Peyer's patch (tissue), 4 donors: ENCODE measurements at regions not wholly inside any gene's neighbourhood (a gene's known extent, or its start where the extent isn't known, plus 50 kb on each side); places are given as distances from the start of the nearest gene placed in this dataset.

Experiments used
- DNase-seq, 3 donors: peaks; one replicate each; pipeline ENCODE4 v3.0.0-alpha.2; 2017 to 2019
- H3K27ac ChIP-seq, 4 donors: fragments of 200-600 bp; sonication (generic); one replicate each; pipeline ENCODE4 v1.5.1; 2016 to 2019
- H3K27me3 ChIP-seq, 2 donors: fragments of 200-600 bp; sonication (generic); one replicate each; pipeline ENCODE4 v1.5.1; 2019
- H3K36me3 ChIP-seq, 3 donors: fragments of 200-600 bp; sonication (generic); one replicate each; pipeline ENCODE4 v1.5.1; 2016 to 2019
- H3K4me1 ChIP-seq, 4 donors: fragments of 200-600 bp; sonication (generic); one replicate each; pipeline ENCODE4 v1.5.1; 2016 to 2019
- H3K4me3 ChIP-seq, 4 donors: fragments of 200-600 bp; sonication (generic); 1 replicate in 3 of 4; 2 replicates in 1 of 4; pipeline ENCODE4 v1.5.1; 2016 to 2019; ENCODE audit warnings: mild to moderate bottlenecking in 1 of 4
- H3K9me3 ChIP-seq, 4 donors: fragments of 200-600 bp; sonication (generic); one replicate each; pipeline ENCODE4 v1.5.1; 2016 to 2019; ENCODE audit warnings: mild to moderate bottlenecking in 1 of 4
- POLR2A ChIP-seq, 2 donors: fragments of 450-650 bp; IDR thresholded peaks; one replicate each; pipeline ENCODE4 v1.5.1; 2017; ENCODE audit warnings: antibody characterized with exemption in 2 of 2, mild to moderate bottlenecking in 2 of 2, moderate library complexity in 2 of 2
- TF ChIP-seq, protein P1 (sequence below), 6 experiments: fragments of 450-650 bp in 4 of 6; fragments of 200-600 bp in 2 of 6; sonication (generic) in 1 of 6; IDR thresholded peaks; one replicate each; pipeline ENCODE4 v1.5.1; 2017 to 2019; ENCODE audit warnings: antibody characterized with exemption in 6 of 6, mild to moderate bottlenecking in 3 of 6, moderate library complexity in 1 of 6

DNA sequence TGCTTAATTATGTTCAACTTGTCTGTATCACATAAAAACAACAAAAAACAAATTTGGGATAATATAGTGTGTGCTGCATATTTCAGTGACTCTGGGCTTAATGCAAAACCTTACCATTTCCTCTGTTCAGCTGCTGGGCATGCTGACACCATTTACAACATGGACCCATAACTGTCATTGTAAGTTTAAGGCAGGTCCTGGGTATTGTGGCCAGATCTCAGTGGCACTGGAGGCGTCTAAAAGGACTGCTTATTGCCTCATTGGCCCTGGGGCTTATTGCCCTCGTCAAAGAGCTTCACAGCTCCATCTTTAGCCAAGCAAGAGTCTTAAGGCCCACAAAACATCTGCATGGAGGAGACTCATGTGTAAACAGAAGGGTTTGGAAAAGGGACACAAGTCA, 390.2 kb downstream of the NR2F2 start:
- no peaks in the 10 kb centered on the region for H3K9me3 ChIP-seq
- no peaks in the 10 kb centered on the region for H3K4me1 ChIP-seq
- no peaks in the 10 kb centered on the region for H3K27me3 ChIP-seq
- no peaks in the 10 kb centered on the region for H3K36me3 ChIP-seq
- no peak for DNase-seq
- H3K4me3 ChIP-seq, result no peak overlapping the region
- no peak for TF ChIP-seq POLR2A (IDR thresholded peaks at IDR 0.05)
- TF ChIP-seq, protein P1, sequence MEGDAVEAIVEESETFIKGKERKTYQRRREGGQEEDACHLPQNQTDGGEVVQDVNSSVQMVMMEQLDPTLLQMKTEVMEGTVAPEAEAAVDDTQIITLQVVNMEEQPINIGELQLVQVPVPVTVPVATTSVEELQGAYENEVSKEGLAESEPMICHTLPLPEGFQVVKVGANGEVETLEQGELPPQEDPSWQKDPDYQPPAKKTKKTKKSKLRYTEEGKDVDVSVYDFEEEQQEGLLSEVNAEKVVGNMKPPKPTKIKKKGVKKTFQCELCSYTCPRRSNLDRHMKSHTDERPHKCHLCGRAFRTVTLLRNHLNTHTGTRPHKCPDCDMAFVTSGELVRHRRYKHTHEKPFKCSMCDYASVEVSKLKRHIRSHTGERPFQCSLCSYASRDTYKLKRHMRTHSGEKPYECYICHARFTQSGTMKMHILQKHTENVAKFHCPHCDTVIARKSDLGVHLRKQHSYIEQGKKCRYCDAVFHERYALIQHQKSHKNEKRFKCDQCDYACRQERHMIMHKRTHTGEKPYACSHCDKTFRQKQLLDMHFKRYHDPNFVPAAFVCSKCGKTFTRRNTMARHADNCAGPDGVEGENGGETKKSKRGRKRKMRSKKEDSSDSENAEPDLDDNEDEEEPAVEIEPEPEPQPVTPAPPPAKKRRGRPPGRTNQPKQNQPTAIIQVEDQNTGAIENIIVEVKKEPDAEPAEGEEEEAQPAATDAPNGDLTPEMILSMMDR (IDR thresholded peaks at IDR 0.05), result no peak
- no peak overlapping the region for H3K27ac ChIP-seq

DNA sequence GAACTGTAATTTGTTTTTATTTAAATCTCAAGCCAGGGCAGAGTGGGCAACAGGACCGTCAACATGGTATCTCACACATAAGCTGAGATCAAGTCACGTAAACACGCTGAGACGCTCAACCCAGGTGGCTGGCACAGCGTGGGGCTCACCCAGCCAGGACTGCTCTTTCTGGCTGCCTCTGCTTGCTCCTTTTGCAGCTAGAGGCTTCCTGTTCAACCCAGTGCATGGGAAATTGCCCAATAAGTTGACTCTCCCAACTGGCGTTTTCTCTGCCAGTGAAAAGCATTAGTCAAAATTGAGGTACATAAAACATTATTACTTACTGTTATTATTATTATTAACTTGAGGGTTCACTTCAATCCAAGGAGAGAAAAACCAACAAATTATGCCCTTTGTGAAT, 398.1 kb downstream of the NR2F2 start:
- Histone ChIP-seq H3K4me3 (no peak overlapping the region), H3K4me1 (no peaks in the 10 kb centered on the region), H3K27me3 (no peaks in the 10 kb centered on the region), H3K27ac (no peak overlapping the region), H3K36me3 (no peaks in the 10 kb centered on the region), H3K9me3 (no peaks in the 10 kb centered on the region)
- TF ChIP-seq, protein P1 (IDR thresholded peaks at IDR 0.05), result no peak
- TF ChIP-seq POLR2A (IDR thresholded peaks at IDR 0.05), result no peak
- DNase-seq, result no peak

DNA sequence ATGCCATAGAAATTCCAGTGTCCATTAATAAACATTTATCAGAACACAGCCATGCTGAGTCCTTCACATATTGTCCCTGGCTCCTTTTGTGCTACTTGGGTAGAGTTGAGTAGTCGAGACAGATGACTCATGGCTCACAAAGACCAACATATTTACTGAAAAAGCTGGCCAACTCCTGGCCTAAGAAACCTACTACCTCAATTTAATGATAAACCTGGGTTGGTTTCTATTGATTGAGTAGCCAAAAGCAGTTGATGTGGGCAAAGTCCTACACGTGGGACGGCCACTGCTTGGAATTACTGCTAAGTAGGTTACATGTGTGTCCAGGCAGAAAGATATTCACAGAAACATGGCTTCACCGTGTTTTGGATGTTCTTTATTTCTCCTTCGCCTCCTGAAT, 402.2 kb downstream of the NR2F2 start:
- no peak for TF ChIP-seq POLR2A (IDR thresholded peaks at IDR 0.05)
- TF ChIP-seq, protein P1 (IDR thresholded peaks at IDR 0.05), result no peak
- DNase-seq, result no peak
- no peak overlapping the region for H3K4me3 ChIP-seq

DNA sequence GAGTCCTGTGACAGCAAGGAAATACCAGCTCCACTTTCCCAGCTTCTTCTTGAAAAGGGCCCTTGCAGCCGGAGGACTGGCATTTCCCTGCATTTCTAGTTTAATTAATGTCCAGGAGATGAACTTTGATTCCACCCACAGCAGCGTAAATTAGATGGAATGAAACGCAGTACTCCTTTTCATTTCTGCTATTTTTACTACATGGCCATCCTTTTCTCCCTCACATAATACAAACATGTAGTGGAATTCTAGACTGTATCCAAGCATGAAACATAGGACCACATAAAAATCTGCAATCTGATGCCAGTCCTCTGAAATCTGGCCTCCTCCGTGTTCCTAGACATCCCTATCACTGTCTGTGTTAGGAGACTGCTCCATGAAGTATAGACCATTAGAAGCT, 403.2 kb downstream of the NR2F2 start:
- Histone ChIP-seq H3K27me3 (no peaks in the 10 kb centered on the region), H3K4me3 (no peak overlapping the region), H3K9me3 (no peaks in the 10 kb centered on the region), H3K36me3 (no peaks in the 10 kb centered on the region), H3K27ac (no peak overlapping the region), H3K4me1 (no peaks in the 10 kb centered on the region)
- no peak for DNase-seq
- TF ChIP-seq, protein P1 (IDR thresholded peaks at IDR 0.05), result no peak
- TF ChIP-seq POLR2A (IDR thresholded peaks at IDR 0.05), result no peak

More for the DNA sequence above, 402.2 kb downstream of the NR2F2 start:
- Histone ChIP-seq H3K4me1 (no peaks in the 10 kb centered on the region), H3K9me3 (no peaks in the 10 kb centered on the region), H3K27me3 (no peaks in the 10 kb centered on the region), H3K27ac (no peak overlapping the region), H3K36me3 (no peaks in the 10 kb centered on the region)

DNA sequence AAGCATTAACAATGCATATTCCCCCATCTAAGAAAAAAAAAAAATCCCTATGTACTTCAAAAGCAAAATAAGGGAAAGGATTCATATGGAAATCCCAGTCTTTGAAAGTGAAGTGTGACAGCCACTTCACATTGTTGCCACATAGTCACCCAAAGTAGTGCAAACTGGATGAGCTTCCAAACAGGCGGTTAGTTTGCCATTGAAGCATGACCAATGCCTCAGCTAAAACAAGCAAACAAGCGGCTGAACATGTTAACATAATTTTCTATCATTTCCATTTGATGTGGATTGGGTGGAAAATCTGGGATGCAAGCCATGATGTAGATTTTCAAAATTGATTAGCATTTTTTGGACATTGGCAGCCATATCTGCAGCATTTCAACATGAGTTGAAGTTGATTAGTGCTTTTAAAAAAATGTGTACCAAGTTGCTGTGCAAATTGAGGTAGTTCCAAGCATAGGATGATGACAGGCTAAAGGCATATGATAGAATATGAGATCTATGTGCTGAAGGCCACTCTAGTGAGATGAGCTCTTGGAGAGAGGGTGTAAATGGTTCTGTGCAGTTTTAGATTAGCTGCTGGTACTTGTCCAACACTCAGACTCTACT, 405.2 kb downstream of the NR2F2 start:
- H3K27ac ChIP-seq, result no peak overlapping the region
- no peaks in the 10 kb centered on the region for H3K36me3 ChIP-seq
- H3K27me3 ChIP-seq, result no peaks in the 10 kb centered on the region
- no peaks in the 10 kb centered on the region for H3K9me3 ChIP-seq
- no peaks in the 10 kb centered on the region for H3K4me1 ChIP-seq
- H3K4me3 ChIP-seq, result no peak overlapping the region
- DNase-seq, result no peak
- TF ChIP-seq, protein P1 (IDR thresholded peaks at IDR 0.05), result no peak
- no peak for TF ChIP-seq POLR2A (IDR thresholded peaks at IDR 0.05)

DNA sequence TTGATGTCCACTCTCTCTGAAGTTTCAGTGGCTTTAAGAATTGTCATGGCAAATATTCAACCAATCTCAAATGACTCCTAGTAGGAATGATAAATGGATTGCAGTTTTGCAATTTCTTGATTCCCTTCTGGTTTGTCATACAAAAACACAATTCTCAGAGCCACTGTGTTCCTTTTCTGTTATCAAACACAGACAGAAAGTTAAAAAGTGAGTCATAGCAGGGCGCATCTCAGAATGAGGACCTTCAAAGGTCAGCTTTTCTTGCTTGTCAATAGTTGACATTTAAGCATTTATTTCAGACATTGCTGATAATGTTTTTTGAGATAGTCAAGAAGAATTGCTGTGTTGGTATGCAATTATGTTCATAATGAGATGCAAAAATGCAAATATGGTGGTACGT, 405.9 kb downstream of the NR2F2 start:
- Histone ChIP-seq H3K4me3 (no peak overlapping the region), H3K9me3 (no peaks in the 10 kb centered on the region), H3K36me3 (no peaks in the 10 kb centered on the region), H3K4me1 (no peaks in the 10 kb centered on the region), H3K27ac (no peak overlapping the region), H3K27me3 (no peaks in the 10 kb centered on the region)
- no peak for DNase-seq
- no peak for TF ChIP-seq POLR2A (IDR thresholded peaks at IDR 0.05)
- TF ChIP-seq, protein P1 (IDR thresholded peaks at IDR 0.05), result no peak
